Ovary (tissue), 3 donors: ENCODE measurements at regions not wholly inside any gene's neighbourhood (a gene's known extent, or its start where the extent isn't known, plus 50 kb on each side); places are given as distances from the start of the nearest gene placed in this dataset.

Experiments used
- CTCF ChIP-seq, 3 donors: fragments of 450-650 bp in 2 of 3; fragments of 200-600 bp in 1 of 3; IDR thresholded peaks; one replicate each; pipeline versions ENCODE4 v1.5.1 to v1.8.0; 2016 to 2022; ENCODE audit warnings: antibody characterized with exemption in 3 of 3, mild to moderate bottlenecking in 1 of 3
- EP300 ChIP-seq: sonication (generic); formaldehyde crosslinking; IDR thresholded peaks from one replicate; pipeline ENCODE4 v1.6.1; 2017; ENCODE audit warnings: antibody characterized with exemption
- POLR2A ChIP-seq: fragments of 450-650 bp; IDR thresholded peaks from one replicate; pipeline ENCODE4 v1.6.1; 2017; ENCODE audit warnings: antibody characterized with exemption, mild to moderate bottlenecking, moderate library complexity
- donor health status: DM: no; HTN: no; CAD: no.

GRCh38 chr18:24949908-24950307 lies 402.1 kb downstream of the ZNF521 start:
- TF ChIP-seq CTCF (IDR thresholded peaks at IDR 0.05) (no peak), POLR2A (no peak), EP300 (no peak)
